HFF-Myc (cell line): ENCODE measurements at regions not wholly inside any gene's neighbourhood (a gene's known extent, or its start where the extent isn't known, plus 50 kb on each side); places are given as distances from the start of the nearest gene placed in this dataset.

Experiments used
- DNase-seq: peaks from one replicate; pipeline ENCODE4 v3.0.0-alpha.2; 2011; ENCODE audit warnings: low read depth; ENCODE audit errors: extremely low read depth
- H3K4me3 ChIP-seq: replicated peaks from 2 replicates; pipeline ENCODE4 v1.5.1; 2011; ENCODE audit warnings: low read depth, mild to moderate bottlenecking, control low read depth, low read length
- TF ChIP-seq, protein P1 (sequence below): IDR thresholded peaks from 2 replicates; pipeline ENCODE4 v1.5.1; 2012; ENCODE audit warnings: mild to moderate bottlenecking, low read depth, low read length, control low read depth; ENCODE audit errors: missing control alignments

- TF ChIP-seq, protein P1, sequence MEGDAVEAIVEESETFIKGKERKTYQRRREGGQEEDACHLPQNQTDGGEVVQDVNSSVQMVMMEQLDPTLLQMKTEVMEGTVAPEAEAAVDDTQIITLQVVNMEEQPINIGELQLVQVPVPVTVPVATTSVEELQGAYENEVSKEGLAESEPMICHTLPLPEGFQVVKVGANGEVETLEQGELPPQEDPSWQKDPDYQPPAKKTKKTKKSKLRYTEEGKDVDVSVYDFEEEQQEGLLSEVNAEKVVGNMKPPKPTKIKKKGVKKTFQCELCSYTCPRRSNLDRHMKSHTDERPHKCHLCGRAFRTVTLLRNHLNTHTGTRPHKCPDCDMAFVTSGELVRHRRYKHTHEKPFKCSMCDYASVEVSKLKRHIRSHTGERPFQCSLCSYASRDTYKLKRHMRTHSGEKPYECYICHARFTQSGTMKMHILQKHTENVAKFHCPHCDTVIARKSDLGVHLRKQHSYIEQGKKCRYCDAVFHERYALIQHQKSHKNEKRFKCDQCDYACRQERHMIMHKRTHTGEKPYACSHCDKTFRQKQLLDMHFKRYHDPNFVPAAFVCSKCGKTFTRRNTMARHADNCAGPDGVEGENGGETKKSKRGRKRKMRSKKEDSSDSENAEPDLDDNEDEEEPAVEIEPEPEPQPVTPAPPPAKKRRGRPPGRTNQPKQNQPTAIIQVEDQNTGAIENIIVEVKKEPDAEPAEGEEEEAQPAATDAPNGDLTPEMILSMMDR = no peak
- no peak overlapping the region for H3K4me3 ChIP-seq
- DNase-seq = no peak
These were observed 62.3 kb upstream of the TMPO start for GRCh38 chr12:98453070-98453469.

DNA sequence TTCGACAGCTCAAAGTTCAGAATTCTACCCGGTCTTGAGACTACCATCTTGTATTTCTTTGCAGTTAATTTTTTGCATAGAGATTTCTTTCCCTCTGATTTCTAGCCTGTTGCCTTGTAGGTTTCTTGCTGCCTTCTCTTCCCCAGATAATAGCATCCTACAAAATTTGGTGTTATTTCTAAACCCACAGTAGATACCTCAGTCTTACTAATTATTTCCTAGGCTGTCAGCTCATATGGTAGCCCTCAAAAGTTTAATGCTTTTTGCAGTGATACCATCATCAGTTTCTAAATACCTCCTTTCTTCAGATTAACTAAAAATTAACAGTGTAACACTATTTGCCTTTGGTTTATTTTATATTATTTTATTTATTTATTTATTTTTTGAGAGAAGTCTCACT lies 61.9 kb upstream of the TMPO start:
- TF ChIP-seq, protein P1 = no peak
- no peak for DNase-seq
- H3K4me3 ChIP-seq = no peak overlapping the region

DNA sequence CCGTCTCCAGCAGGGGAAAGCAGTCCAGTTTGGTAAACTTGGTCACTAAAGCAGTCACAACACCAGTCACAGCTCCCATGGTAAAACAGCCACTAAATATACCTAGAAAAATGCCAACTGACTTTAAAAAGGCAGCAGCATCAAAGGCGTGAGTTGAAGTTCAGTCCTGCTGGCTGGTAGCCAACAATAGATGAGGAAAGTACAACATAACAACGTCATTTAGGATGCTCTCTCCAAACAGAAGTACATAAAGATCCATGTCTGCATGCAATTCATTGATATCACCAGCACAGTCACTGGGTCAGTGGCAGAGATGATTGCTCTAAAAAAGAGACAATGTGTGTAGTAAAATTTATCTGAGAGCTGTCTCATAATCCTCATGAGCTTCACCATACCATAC lies 59.3 kb upstream of the TMPO start:
- TF ChIP-seq, protein P1 = no peak
- H3K4me3 ChIP-seq = no peak overlapping the region
- no peak for DNase-seq

DNA sequence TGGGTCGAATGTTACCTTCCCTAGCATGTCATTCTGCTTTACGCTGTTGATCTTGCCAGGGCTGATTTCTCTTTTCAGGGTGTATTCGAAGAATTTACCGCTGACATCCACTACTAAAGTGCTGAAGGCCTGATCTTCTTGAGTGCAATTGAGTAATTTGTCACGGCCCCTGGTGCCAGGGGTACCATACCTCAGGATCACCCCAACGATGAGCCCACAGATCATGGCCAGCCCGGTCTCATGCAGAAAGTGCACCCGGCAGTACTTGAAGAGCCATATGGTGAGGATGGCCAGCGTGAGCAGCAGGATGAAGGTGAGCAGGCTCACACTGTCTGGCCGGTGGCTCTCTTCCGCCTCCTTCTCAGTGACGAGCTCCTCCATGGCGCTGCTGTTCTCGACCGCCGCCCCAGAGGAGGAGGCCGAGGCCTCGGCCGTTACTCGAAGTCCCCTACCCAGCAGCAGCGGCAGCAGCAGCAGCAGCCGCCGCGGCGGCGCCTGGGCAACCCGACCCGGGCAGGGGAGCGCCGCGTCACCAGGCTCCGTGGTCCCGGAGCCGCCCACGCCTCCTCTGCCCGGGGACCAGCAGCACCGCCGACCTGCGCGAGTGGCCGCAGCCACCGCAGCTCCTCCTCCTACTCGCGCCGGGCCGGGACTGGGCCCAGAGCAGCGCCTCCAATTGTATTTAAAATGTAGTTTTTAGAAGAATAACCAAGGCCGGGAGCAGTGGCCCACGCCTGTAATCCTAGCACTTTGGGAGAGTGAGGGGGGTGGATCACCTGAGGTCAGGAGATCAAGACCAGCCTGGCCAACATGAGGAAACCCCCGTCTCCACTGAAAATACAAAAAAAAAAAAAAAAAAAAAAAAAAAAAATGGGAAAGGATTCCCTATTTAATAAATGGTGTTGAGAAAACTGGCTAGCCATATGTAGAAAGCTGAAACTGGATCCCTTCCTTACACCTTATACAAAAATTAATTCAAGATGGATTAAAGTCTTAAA lies 58.5 kb upstream of the TMPO start:
- DNase-seq = no peak
- peak overlapping the region; percentile 28 for H3K4me3 ChIP-seq
- TF ChIP-seq, protein P1 = no peak

GRCh38 chr12:98464190-98464589 lies 51.2 kb upstream of the TMPO start:
- DNase-seq = no peak
- TF ChIP-seq, protein P1 = no peak
- H3K4me3 ChIP-seq = no peak overlapping the region

GRCh38 chr12:98465505-98465904 lies 49.9 kb upstream of the TMPO start:
- no peak overlapping the region for H3K4me3 ChIP-seq
- no peak for DNase-seq
- TF ChIP-seq, protein P1 = no peak
